Breast epithelium (tissue), 3 donors: ENCODE measurements at regions not wholly inside any gene's neighbourhood (a gene's known extent, or its start where the extent isn't known, plus 50 kb on each side); places are given as distances from the start of the nearest gene placed in this dataset.

Source experiments
- POLR2AphosphoS5 ChIP-seq, 3 donors: sonication (generic); formaldehyde crosslinking; IDR thresholded peaks; one replicate each; pipeline ENCODE4 v1.6.1; 2017; ENCODE audit warnings: antibody characterized with exemption in 3 of 3
- TF ChIP-seq, protein P1 (sequence below), 3 donors: fragments of 450-650 bp; IDR thresholded peaks; one replicate each; pipeline ENCODE4 v1.5.1; 2016 to 2017; ENCODE audit warnings: antibody characterized with exemption in 3 of 3, mild to moderate bottlenecking in 3 of 3, moderate library complexity in 3 of 3

DNA sequence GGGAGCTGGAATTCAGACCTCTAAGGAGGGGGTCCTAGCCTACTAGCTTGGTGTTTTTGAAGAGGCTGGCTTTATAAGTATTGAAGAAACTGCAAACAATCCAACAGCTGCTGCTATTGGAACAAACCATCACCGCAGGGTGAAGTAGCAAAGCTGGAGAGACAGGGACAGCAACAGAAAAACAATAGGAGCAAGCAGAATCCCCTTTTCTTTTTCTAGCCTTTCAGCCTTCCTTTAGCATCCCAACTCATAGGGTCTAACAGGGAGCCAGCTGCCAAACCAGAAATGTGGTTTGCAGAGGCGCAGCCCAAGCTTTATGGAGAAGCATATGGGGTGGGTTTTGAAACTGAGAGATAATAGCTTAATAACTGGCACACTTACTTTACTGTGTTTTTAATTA, 106.2 kb upstream of the CHMP2B start:
- TF ChIP-seq, protein P1, sequence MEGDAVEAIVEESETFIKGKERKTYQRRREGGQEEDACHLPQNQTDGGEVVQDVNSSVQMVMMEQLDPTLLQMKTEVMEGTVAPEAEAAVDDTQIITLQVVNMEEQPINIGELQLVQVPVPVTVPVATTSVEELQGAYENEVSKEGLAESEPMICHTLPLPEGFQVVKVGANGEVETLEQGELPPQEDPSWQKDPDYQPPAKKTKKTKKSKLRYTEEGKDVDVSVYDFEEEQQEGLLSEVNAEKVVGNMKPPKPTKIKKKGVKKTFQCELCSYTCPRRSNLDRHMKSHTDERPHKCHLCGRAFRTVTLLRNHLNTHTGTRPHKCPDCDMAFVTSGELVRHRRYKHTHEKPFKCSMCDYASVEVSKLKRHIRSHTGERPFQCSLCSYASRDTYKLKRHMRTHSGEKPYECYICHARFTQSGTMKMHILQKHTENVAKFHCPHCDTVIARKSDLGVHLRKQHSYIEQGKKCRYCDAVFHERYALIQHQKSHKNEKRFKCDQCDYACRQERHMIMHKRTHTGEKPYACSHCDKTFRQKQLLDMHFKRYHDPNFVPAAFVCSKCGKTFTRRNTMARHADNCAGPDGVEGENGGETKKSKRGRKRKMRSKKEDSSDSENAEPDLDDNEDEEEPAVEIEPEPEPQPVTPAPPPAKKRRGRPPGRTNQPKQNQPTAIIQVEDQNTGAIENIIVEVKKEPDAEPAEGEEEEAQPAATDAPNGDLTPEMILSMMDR (IDR thresholded peaks at IDR 0.05), result no peak
- TF ChIP-seq POLR2AphosphoS5 (IDR thresholded peaks at IDR 0.05), result no peak
